OCI-LY1 (cell line): ENCODE measurements at regions not wholly inside any gene's neighbourhood (a gene's known extent, or its start where the extent isn't known, plus 50 kb on each side); places are given as distances from the start of the nearest gene placed in this dataset.

ENCODE experiments used
- EZH2 ChIP-seq: fragments of 200-600 bp; sonication (generic), shearing (Covaris generic); IDR thresholded peaks from 2 replicates; pipeline ENCODE4 v1.8.0; 2017; ENCODE audit warnings: borderline replicate concordance, mixed run types, mild to moderate bottlenecking, antibody characterized with exemption, low read length, moderate library complexity, mixed read lengths
- TF ChIP-seq, protein P1 (sequence below): fragments of 200-600 bp; sonication (generic), shearing (Covaris generic); IDR thresholded peaks from 2 replicates; pipeline ENCODE4 v1.5.1; 2017; ENCODE audit warnings: mild to moderate bottlenecking, antibody characterized with exemption, low read length, moderate library complexity, mixed read lengths

DNA sequence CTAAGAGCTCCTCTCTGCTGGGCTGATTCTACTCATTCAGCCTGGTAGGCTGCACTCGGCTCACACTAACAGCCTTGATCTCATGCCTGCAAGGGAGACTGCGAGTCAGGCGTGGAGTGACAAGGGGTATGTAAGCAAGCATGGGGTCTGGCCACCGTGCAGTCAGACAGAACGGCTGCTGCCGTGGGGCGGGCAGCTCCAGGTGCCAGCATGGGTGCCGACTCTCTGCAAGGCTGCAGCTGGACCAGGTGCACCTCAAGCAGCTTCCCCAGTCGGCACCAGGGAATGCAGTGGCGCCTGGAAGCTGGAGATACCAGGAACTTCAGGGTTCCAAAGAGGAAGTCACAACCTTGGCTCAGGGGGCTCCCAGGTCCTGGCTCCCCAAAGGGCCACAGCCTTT lies 892.3 kb downstream of the OLFM4 start:
- TF ChIP-seq, protein P1, sequence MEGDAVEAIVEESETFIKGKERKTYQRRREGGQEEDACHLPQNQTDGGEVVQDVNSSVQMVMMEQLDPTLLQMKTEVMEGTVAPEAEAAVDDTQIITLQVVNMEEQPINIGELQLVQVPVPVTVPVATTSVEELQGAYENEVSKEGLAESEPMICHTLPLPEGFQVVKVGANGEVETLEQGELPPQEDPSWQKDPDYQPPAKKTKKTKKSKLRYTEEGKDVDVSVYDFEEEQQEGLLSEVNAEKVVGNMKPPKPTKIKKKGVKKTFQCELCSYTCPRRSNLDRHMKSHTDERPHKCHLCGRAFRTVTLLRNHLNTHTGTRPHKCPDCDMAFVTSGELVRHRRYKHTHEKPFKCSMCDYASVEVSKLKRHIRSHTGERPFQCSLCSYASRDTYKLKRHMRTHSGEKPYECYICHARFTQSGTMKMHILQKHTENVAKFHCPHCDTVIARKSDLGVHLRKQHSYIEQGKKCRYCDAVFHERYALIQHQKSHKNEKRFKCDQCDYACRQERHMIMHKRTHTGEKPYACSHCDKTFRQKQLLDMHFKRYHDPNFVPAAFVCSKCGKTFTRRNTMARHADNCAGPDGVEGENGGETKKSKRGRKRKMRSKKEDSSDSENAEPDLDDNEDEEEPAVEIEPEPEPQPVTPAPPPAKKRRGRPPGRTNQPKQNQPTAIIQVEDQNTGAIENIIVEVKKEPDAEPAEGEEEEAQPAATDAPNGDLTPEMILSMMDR: no peak
- TF ChIP-seq EZH2: no peak
